Epithelial cell of proximal tubule (primary cell): ENCODE measurements at regions not wholly inside any gene's neighbourhood (a gene's known extent, or its start where the extent isn't known, plus 50 kb on each side); places are given as distances from the start of the nearest gene placed in this dataset.

Source experiments
- DNase-seq: peaks from one replicate; pipeline ENCODE4 v3.0.0-alpha.2; 2011; ENCODE audit warnings: low read depth
- H3K4me3 ChIP-seq: 2 replicates; pipeline ENCODE4 v1.5.1; 2011; ENCODE audit warnings: low read depth, mild to moderate bottlenecking, low read length
- CTCF ChIP-seq: conservative IDR thresholded peaks from 2 replicates; pipeline ENCODE4 v1.5.1; 2012; ENCODE audit warnings: low read depth, mild to moderate bottlenecking, low read length

- no peak for TF ChIP-seq CTCF
- no peak for DNase-seq
- no peak overlapping the region for H3K4me3 ChIP-seq
Measured at GRCh38 chr4:158005021-158005420, 167.8 kb downstream of the GASK1B start.

- no peak overlapping the region for H3K4me3 ChIP-seq
- no peak for DNase-seq
- TF ChIP-seq CTCF, result no peak
Measured at GRCh38 chr4:158004101-158004500, 168.7 kb downstream of the GASK1B start.

- no peak overlapping the region for H3K4me3 ChIP-seq
- TF ChIP-seq CTCF, result no peak
- no peak for DNase-seq
Measured at GRCh38 chr4:158003212-158003611, 169.6 kb downstream of the GASK1B start.

- DNase-seq, result no peak
- no peak overlapping the region for H3K4me3 ChIP-seq
- TF ChIP-seq CTCF, result no peak
Measured at GRCh38 chr4:158002173-158002572, 170.7 kb downstream of the GASK1B start.

GRCh38 chr4:158001756-158002155 lies 171.1 kb downstream of the GASK1B start:
- DNase-seq, result no peak
- H3K4me3 ChIP-seq, result no peak overlapping the region
- no peak for TF ChIP-seq CTCF

GRCh38 chr4:157999723-158000122 lies 173.1 kb downstream of the GASK1B start:
- TF ChIP-seq CTCF, result no peak
- no peak overlapping the region for H3K4me3 ChIP-seq
- DNase-seq, result no peak

GRCh38 chr4:157997296-157997695 lies 175.5 kb downstream of the GASK1B start:
- no peak for DNase-seq

More at GRCh38 chr4:157997296-157997695, 175.5 kb downstream of the GASK1B start:
- no peak overlapping the region for H3K4me3 ChIP-seq
- TF ChIP-seq CTCF, result no peak
